H1 (cell line): ENCODE measurements at regions not wholly inside any gene's neighbourhood (a gene's known extent, or its start where the extent isn't known, plus 50 kb on each side); places are given as distances from the start of the nearest gene placed in this dataset.

Experiments used
- CTCF ChIA-PET: fragments of 300-600 bp; sonication (Branson Sonifier 250); formaldehyde crosslinking; loops from one replicate; lab custom pipeline; 2021; ENCODE audit not compliant: partially characterized antibody; lab: Charles Lee
- POLR2A ChIA-PET: fragments of 300-600 bp; sonication (Branson Sonifier 250); formaldehyde crosslinking; loops from one replicate; lab custom pipeline; 2021; ENCODE audit warnings: inconsistent platforms; ENCODE audit not compliant: partially characterized antibody; lab: Charles Lee
- DNase-seq, 2 experiments: peaks; one replicate each; pipeline versions ENCODE4 v3.0.0 to v3.0.0-alpha.2; 2010 to 2022; ENCODE audit warnings: low spot score in 2 of 2, low read depth in 1 of 2, mixed read lengths in 1 of 2
- FAIRE-seq: peaks from 2 replicates; lab custom pipeline; 2011; peaks lifted over from hg19 to GRCh38; lab: Jason Lieb, UNC
- H2AFZ ChIP-seq: 2 replicates; pipeline ENCODE4 v1.8.1; 2012; ENCODE audit warnings: low read length, inconsistent platforms
- H2AK5ac ChIP-seq: 2 replicates; pipeline ENCODE4 v1.6.1; 2013; ENCODE audit warnings: low read depth, low read length
- H2BK120ac ChIP-seq: replicated peaks from 2 replicates; pipeline ENCODE3; 2013; ENCODE audit warnings: low read depth, low read length, inconsistent platforms
- H2BK12ac ChIP-seq: 2 replicates; pipeline ENCODE4 v1.6.1; 2013; ENCODE audit warnings: low read depth, low read length
- H2BK15ac ChIP-seq: 2 replicates; pipeline ENCODE4 v1.6.1; 2013; ENCODE audit warnings: low read length
- H2BK20ac ChIP-seq: 2 replicates; pipeline ENCODE4 v1.6.1; 2013; ENCODE audit warnings: low read length
- H2BK5ac ChIP-seq: 2 replicates; pipeline ENCODE4 v1.6.1; 2013; ENCODE audit warnings: low read depth, low read length
- H3K14ac ChIP-seq: 2 replicates; pipeline ENCODE4 v1.6.1; 2013; ENCODE audit warnings: inconsistent platforms; ENCODE audit not compliant: insufficient read length
- H3K18ac ChIP-seq: 2 replicates; pipeline ENCODE4 v1.6.1; 2013; ENCODE audit warnings: low read length; ENCODE audit errors: extremely low read depth
- H3K23ac ChIP-seq: 2 replicates; pipeline ENCODE4 v1.6.1; 2013; ENCODE audit warnings: inconsistent platforms; ENCODE audit not compliant: insufficient read length
- H3K23me2 ChIP-seq: 2 replicates; pipeline ENCODE4 v1.6.1; 2013; ENCODE audit warnings: low read depth, low read length
- H3K27ac ChIP-seq: 2 replicates; pipeline ENCODE4 v1.6.1; 2011; ENCODE audit warnings: low read depth, low read length, inconsistent platforms
- H3K27me3 ChIP-seq, 4 experiments: replicated peaks in 1 of 4; 1 replicate in 1 of 4; 2 replicates in 3 of 4; pipeline versions ENCODE4 v1.6.1 to v1.8.1; 2011 to 2013; ENCODE audit warnings: low read length in 3 of 4, mild to moderate bottlenecking in 3 of 4, inconsistent platforms in 2 of 4, mixed read lengths in 2 of 4, moderate library complexity in 1 of 4; ENCODE audit not compliant: control insufficient read depth in 3 of 4, insufficient read depth in 3 of 4; ENCODE audit errors: extremely low read depth in 1 of 4
- H3K36me3 ChIP-seq, 4 experiments: 2 replicates each; pipeline versions ENCODE4 v1.6.1 to v1.8.1; 2011 to 2013; ENCODE audit warnings: mild to moderate bottlenecking in 4 of 4, low read length in 3 of 4, moderate library complexity in 2 of 4, control low read depth in 1 of 4, inconsistent platforms in 1 of 4; ENCODE audit not compliant: insufficient read depth in 4 of 4, control insufficient read depth in 2 of 4
- H3K4ac ChIP-seq: replicated peaks from 2 replicates; pipeline ENCODE3; 2013; ENCODE audit warnings: low read length, low read depth, mixed read lengths, inconsistent platforms; ENCODE audit not compliant: insufficient read length
- H3K4me1 ChIP-seq, 4 experiments: replicated peaks in 1 of 4; 1 replicate in 1 of 4; 2 replicates in 3 of 4; pipeline versions ENCODE4 v1.6.1 to v1.8.1; 2011 to 2013; ENCODE audit warnings: low read length in 3 of 4, inconsistent platforms in 2 of 4, mixed read lengths in 1 of 4; ENCODE audit not compliant: insufficient read depth in 4 of 4, control insufficient read depth in 3 of 4
- H3K4me2 ChIP-seq, 2 experiments: 2 replicates each; pipeline versions ENCODE4 v1.6.1 to v1.8.1; 2011 to 2013; ENCODE audit warnings: low read depth in 2 of 2, low read length in 2 of 2, control low read depth in 1 of 2, inconsistent platforms in 1 of 2, mild to moderate bottlenecking in 1 of 2; ENCODE audit not compliant: insufficient read depth in 1 of 2
- H3K4me3 ChIP-seq, 4 experiments: fragments of 200-600, 300-600 bp in 1 of 4; sonication (generic), shearing (Covaris generic), sonication (Bioruptor Twin) in 1 of 4; 2 replicates each; pipeline versions ENCODE4 v1.5.1 to v1.8.1; 2011 to 2016; ENCODE audit warnings: low read length in 4 of 4, low read depth in 3 of 4, control low read depth in 2 of 4, inconsistent platforms in 2 of 4, mild to moderate bottlenecking in 2 of 4, mixed read lengths in 1 of 4, moderate library complexity in 1 of 4; ENCODE audit not compliant: insufficient read depth in 2 of 4; ENCODE audit errors: extremely low read depth in 1 of 4
- H3K56ac ChIP-seq: replicated peaks from 2 replicates; pipeline ENCODE3; 2013; ENCODE audit warnings: low read depth, mild to moderate bottlenecking, mixed read lengths, low read length, inconsistent platforms; ENCODE audit not compliant: insufficient read length
- H3K79me1 ChIP-seq: 2 replicates; pipeline ENCODE4 v1.6.1; 2013; ENCODE audit warnings: low read depth, low read length, control low read depth
- H3K79me2 ChIP-seq, 2 experiments: 2 replicates each; pipeline versions ENCODE4 v1.6.1 to v1.8.1; 2012 to 2013; ENCODE audit warnings: low read length in 2 of 2, mild to moderate bottlenecking in 2 of 2, inconsistent platforms in 1 of 2; ENCODE audit not compliant: insufficient read depth in 2 of 2, control insufficient read depth in 1 of 2
- H3K9ac ChIP-seq, 4 experiments: replicated peaks in 1 of 4; 1 replicate in 1 of 4; 2 replicates in 3 of 4; pipeline versions ENCODE4 v1.6.1 to v1.8.1; 2011 to 2013; ENCODE audit warnings: low read depth in 3 of 4, low read length in 3 of 4, control low read depth in 2 of 4, mild to moderate bottlenecking in 2 of 4, moderate library complexity in 2 of 4, inconsistent platforms in 1 of 4; ENCODE audit errors: extremely low read depth in 1 of 4
- H3K9me3 ChIP-seq, 2 experiments: 2 replicates each; pipeline versions ENCODE4 v1.6.1 to v1.8.1; 2012 to 2013; ENCODE audit warnings: mild to moderate bottlenecking in 2 of 2, moderate library complexity in 2 of 2, control low read depth in 1 of 2, inconsistent platforms in 1 of 2, low read depth in 1 of 2, low read length in 1 of 2, mixed read lengths in 1 of 2; ENCODE audit not compliant: insufficient read depth in 2 of 2
- H4K20me1 ChIP-seq, 2 experiments: replicated peaks in 1 of 2; 2 replicates each; pipeline versions ENCODE3 to v1.8.1; 2011 to 2013; ENCODE audit warnings: inconsistent platforms in 2 of 2, low read length in 2 of 2, mild to moderate bottlenecking in 1 of 2; ENCODE audit not compliant: insufficient read depth in 2 of 2, control insufficient read depth in 1 of 2
- H4K5ac ChIP-seq: 2 replicates; pipeline ENCODE4 v1.6.1; 2013; ENCODE audit warnings: low read length, low read depth, mixed read lengths, inconsistent platforms; ENCODE audit not compliant: insufficient read length
- H4K8ac ChIP-seq: 2 replicates; pipeline ENCODE4 v1.8.0; 2013; ENCODE audit warnings: mild to moderate bottlenecking, moderate library complexity, low read length, inconsistent platforms; ENCODE audit not compliant: insufficient read depth; ENCODE audit errors: extremely low read depth
- H4K91ac ChIP-seq: replicated peaks from 2 replicates; pipeline ENCODE3; 2013; ENCODE audit warnings: low read length, mixed read lengths, inconsistent platforms; ENCODE audit not compliant: insufficient read length
- JUN ChIP-seq: IDR thresholded peaks from 2 replicates; pipeline ENCODE4 v1.6.1; 2011; ENCODE audit warnings: low read depth, mild to moderate bottlenecking, improper control_type of control experiment, low read length
- TEAD4 ChIP-seq: IDR thresholded peaks from 2 replicates; pipeline ENCODE4 v1.6.1; 2012; ENCODE audit warnings: low read depth, low read length, inconsistent platforms, mixed read lengths
- WGBS, 2 experiments: shearing (Covaris generic) in 1 of 2; methylation state at CpG; one replicate each; pipeline versions ENCODE4 v1.1.6 to v1.1.7; 2013 to 2015; ENCODE audit warnings: low lambda C conversion rate in 2 of 2, mixed read lengths in 2 of 2, inconsistent platforms in 1 of 2, low coverage in 1 of 2, missing lambda C conversion rate in 1 of 2; ENCODE audit not compliant: insufficient replicate concordance in 2 of 2, insufficient coverage in 1 of 2, insufficient read length in 1 of 2; ENCODE audit errors: extremely low coverage in 1 of 2, missing lambda C conversion rate in 1 of 2; 5-methylcytosine and 5-hydroxymethylcytosine counted together

DNA sequence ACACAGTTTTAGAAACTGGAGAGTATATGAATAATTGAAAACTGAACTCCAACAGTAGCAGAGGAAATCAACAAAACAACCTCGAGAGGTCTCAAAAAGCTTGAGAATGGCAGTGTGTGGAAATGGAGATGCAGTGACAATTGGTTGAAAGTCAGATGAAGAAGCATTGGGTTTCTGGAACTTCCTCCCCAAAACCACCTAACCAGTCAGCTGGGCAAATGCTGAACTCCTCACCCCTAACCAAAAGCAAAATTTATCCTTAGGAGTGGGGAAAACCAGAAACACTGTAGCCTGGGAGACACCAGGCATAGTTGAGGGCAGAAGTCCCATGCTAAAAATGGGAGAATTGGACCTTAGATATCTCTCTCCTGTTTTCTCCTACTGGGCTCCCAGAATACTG, 109.9 kb downstream of the TANC2 start:
- Histone ChIP-seq H3K23ac (no peak overlapping the region), H2AFZ (no peak overlapping the region), H4K91ac (no peak overlapping the region), H2BK15ac (no peak overlapping the region), H3K14ac (no peak overlapping the region), H3K9me3 (no peaks in the 10 kb centered on the region), H3K23me2 (no peaks in the 10 kb centered on the region), H3K27me3 (no peaks in the 10 kb centered on the region), H4K5ac (no peak overlapping the region), H3K79me1 (no peaks in the 10 kb centered on the region), H3K36me3 (no peaks in the 10 kb centered on the region), H2BK20ac (no peak overlapping the region), H3K4ac (no peak overlapping the region), H3K18ac (no peak overlapping the region), H2AK5ac (no peak overlapping the region), H4K8ac (no peak overlapping the region), H3K9ac (no peak overlapping the region), H3K4me2 (no peak overlapping the region), H2BK5ac (no peak overlapping the region), H3K27ac (no peak overlapping the region), H2BK12ac (no peak overlapping the region), H3K4me1 (peaks cover 0 to 2% (median 0%) of the 10 kb centered on the region in 4 experiments; a peak in 1 of 7 replicates), H4K20me1 (no peaks in the 10 kb centered on the region), H3K79me2 (no peaks in the 10 kb centered on the region), H3K56ac (no peak overlapping the region), H2BK120ac (no peak overlapping the region), H3K4me3 (no peak overlapping the region)
- FAIRE-seq (no peak), DNase-seq (no peak)
- POLR2A ChIA-PET, result no interaction called here
- WGBS, 2 experiments, result 76% methylated on average over 1 of the region's 1 CpG; no CpG with 5 or more reads in 1 of the 2 experiments
- CTCF ChIA-PET, result interaction anchor here (1.2 kb wide), 1 partner anchor 40 kb away, joined by 3 read pairs; no protein-coding TSS in a partner anchor
- TF ChIP-seq JUN (no peak), TEAD4 (no peak)
